ENCODE measurements at regions not wholly inside any gene's neighbourhood (a gene's known extent, or its start where the extent isn't known, plus 50 kb on each side); places are given as distances from the start of the nearest gene placed in this dataset.

- TF ChIP-seq EZH2 (IDR thresholded peaks at IDR 0.05) (no peak), CTCF (IDR thresholded peaks at IDR 0.05) (no peak), EZH2phosphoT487 (IDR thresholded peaks at IDR 0.05) (no peak)
- Histone ChIP-seq H3K79me2 (ENCODE audit: low read depth) (no peaks in the 10 kb centered on the region), H3K36me3 (no peaks in the 10 kb centered on the region), H3K4me2 (no peak overlapping the region), H3K9ac (no peak overlapping the region), H3K9me3 (ENCODE audit: low read depth) (no peaks in the 10 kb centered on the region), H3K27ac (no peak overlapping the region), H3K27me3 (no peaks in the 10 kb centered on the region), H2AFZ (replicated peaks) (no peak overlapping the region), H4K20me1 (ENCODE audit: low read depth) (no peaks in the 10 kb centered on the region), H3K4me1 (peaks cover 40% of the 10 kb centered on the region), H3K4me3 (no peak overlapping the region), H3F3A (ENCODE audit: low read depth) (no peaks in the 10 kb centered on the region)
- peaks cover 41% of the 10 kb centered on the region for H3K4me1 Mint-ChIP-seq
- no peaks in the 10 kb centered on the region for H3K36me3 Mint-ChIP-seq
- no peak overlapping the region for H3K4me3 Mint-ChIP-seq
- H3K9me3 Mint-ChIP-seq: no peaks in the 10 kb centered on the region
- DNase-seq (ENCODE audit: low spot score): no peak
- H3K27ac Mint-ChIP-seq: no peak overlapping the region
- H3K27me3 Mint-ChIP-seq (ENCODE audit: insufficient read depth, low read depth): peaks cover 10% of the 10 kb centered on the region
Observed at GRCh38 chr11:113552271-113552670, 77.1 kb upstream of the DRD2 start.

- DNase-seq (ENCODE audit: low spot score): no peak
Observed at GRCh38 chr11:113551645-113552044, 76.4 kb upstream of the DRD2 start.

GRCh38 chr11:113549611-113550578 is 74.7 kb upstream of the DRD2 start:
- H3K27ac Mint-ChIP-seq: peak overlapping the region; percentile 46
- TF ChIP-seq EZH2 (IDR thresholded peaks at IDR 0.05) (no peak), EZH2phosphoT487 (IDR thresholded peaks at IDR 0.05) (no peak), CTCF (IDR thresholded peaks at IDR 0.05) (no peak)
- no peak overlapping the region for H2AFZ ChIP-seq (replicated peaks)

More at GRCh38 chr11:113551645-113552044, 76.4 kb upstream of the DRD2 start:
- H3K4me3 ChIP-seq: no peak overlapping the region
- no peaks in the 10 kb centered on the region for H3K27me3 ChIP-seq
- no peaks in the 10 kb centered on the region for H3K9me3 ChIP-seq (ENCODE audit: low read depth)
- H3K36me3 Mint-ChIP-seq: no peaks in the 10 kb centered on the region
- H4K20me1 ChIP-seq (ENCODE audit: low read depth): no peaks in the 10 kb centered on the region
- TF ChIP-seq CTCF (IDR thresholded peaks at IDR 0.05): no peak
- no peak for TF ChIP-seq EZH2 (IDR thresholded peaks at IDR 0.05)
- TF ChIP-seq EZH2phosphoT487 (IDR thresholded peaks at IDR 0.05): no peak
- no peak overlapping the region for H3K9ac ChIP-seq
- no peak overlapping the region for H3K27ac ChIP-seq
- H3K4me2 ChIP-seq: no peak overlapping the region
- H3K79me2 ChIP-seq (ENCODE audit: low read depth): no peaks in the 10 kb centered on the region
- H3K4me3 Mint-ChIP-seq: no peak overlapping the region
- no peaks in the 10 kb centered on the region for H3K9me3 Mint-ChIP-seq
- H3K27me3 Mint-ChIP-seq (ENCODE audit: insufficient read depth, low read depth): peaks cover 9% of the 10 kb centered on the region
- peaks cover 38% of the 10 kb centered on the region for H3K4me1 Mint-ChIP-seq
- no peaks in the 10 kb centered on the region for H3K36me3 ChIP-seq
- H3K4me1 ChIP-seq: peaks cover 40% of the 10 kb centered on the region
- no peak overlapping the region for H2AFZ ChIP-seq (replicated peaks)
- H3K27ac Mint-ChIP-seq: no peak overlapping the region
- H3F3A ChIP-seq (ENCODE audit: low read depth): no peaks in the 10 kb centered on the region

More at GRCh38 chr11:113549611-113550578, 74.7 kb upstream of the DRD2 start:
- Mint-ChIP-seq H3K27me3 (ENCODE audit: insufficient read depth, low read depth) (peaks cover 9% of the 10 kb centered on the region), H3K4me1 (peaks cover 31% of the 10 kb centered on the region), H3K4me3 (no peak overlapping the region), H3K36me3 (no peaks in the 10 kb centered on the region), H3K9me3 (no peaks in the 10 kb centered on the region)
- Histone ChIP-seq H3F3A (ENCODE audit: low read depth) (no peaks in the 10 kb centered on the region), H3K9ac (no peak overlapping the region), H4K20me1 (ENCODE audit: low read depth) (no peaks in the 10 kb centered on the region), H3K4me2 (no peak overlapping the region), H3K36me3 (no peaks in the 10 kb centered on the region), H3K79me2 (ENCODE audit: low read depth) (no peaks in the 10 kb centered on the region), H3K9me3 (ENCODE audit: low read depth) (no peaks in the 10 kb centered on the region), H3K4me3 (no peak overlapping the region), H3K4me1 (peaks cover 27% of the 10 kb centered on the region), H3K27ac (no peak overlapping the region), H3K27me3 (no peaks in the 10 kb centered on the region)
- no peak for DNase-seq (ENCODE audit: low spot score)

All from neural progenitor cell (in vitro differentiated cells).